ENCODE measurements at regions not wholly inside any gene's neighbourhood (a gene's known extent, or its start where the extent isn't known, plus 50 kb on each side); places are given as distances from the start of the nearest gene placed in this dataset.
A peak's percentile ranks its signal among the peaks of the same experiment; 100 is the strongest.

DNA sequence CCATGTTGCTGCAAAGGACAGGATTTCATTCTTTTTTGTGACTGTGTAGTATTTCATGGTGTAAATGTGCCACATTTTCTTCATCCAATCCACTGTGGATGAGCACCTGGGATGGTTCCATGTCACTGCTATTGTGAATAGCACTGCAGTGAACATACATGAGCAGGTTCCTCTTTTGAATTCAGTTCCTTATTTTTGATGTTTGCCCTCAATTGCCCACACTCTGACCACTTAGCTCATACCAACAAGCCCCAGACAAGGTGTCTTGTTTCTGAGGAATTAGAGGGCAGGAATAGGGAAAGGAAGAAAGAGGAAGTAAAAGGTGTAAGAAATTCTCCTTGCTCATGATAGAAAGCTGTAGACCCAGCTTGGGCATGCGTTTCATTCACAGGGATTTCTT, 244.2 kb upstream of the ZNF507 start:
- DNase-seq (ENCODE audit: low spot score) = no peak

DNA sequence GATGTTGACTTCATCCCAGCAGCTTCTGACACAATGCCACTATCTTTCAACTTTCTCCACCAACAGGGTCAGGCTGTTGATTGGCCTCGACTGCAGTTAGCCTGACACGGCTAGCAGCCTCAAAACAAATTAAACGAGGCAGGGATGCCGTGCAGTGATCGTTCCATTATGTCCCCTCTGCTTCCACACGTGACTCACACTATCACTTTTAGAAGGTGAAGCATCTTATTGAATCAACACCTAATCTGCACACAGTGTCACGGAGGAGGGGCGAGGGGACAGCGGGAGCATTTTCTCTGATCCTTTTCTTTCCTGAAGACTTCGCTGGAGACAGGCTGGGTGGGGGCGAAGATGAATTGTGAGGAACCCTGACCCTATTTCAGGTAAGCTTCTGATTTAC, 241.9 kb upstream of the ZNF507 start:
- DNase-seq (ENCODE audit: low spot score) = no peak

DNA sequence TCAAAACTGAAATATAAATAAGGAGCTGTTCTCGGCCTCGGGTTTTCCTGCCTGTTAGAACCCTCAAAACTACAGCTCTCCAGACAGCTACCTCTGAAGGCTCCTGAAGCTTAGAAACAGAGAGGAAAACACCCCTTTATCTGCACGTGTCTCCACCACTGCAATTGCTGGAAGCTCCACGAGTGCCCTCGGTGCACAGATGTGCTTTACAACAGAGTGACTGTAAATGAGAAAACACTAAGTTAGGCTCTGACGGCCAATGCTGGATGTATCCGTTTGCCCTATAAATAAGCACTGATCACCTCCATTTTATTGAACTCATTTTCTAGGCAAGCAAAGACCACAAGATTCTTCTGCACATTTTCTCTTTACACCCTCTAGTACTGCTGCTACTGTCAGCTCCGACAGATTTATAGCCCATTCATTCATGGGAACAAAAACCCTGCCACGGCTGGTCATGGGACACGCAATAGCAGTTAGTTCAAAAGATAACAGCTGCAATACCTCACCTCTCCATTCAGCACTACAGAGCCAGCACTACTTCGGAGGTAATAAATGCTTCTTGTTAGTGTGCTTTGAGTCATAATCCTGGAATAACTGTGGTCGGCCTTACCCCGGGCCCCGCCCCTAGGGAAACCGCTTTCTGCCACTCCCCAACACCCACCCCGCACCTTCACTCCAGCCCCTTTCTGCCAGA, 241.1 kb upstream of the ZNF507 start:
- DNase-seq (ENCODE audit: low spot score) = peak; percentile 52

DNA sequence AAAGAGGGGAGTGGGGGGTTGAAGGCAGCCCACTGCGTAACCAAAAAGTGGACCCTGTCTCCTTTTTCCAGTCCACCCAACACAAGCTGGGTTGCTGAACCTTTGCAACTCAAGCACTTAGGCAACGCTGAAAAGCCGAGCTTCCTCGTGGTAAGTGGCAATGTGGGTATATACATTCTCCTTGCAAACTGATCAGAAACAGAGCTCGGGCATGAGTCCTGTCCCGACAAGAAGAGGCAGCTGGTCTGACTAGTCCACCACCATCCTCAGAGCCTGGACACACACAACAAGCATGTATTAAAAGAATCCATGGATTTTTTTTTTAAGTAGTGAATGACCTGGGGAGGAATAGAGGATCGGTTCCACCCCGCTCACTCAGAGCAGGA, 240.6 kb upstream of the ZNF507 start:
- DNase-seq (ENCODE audit: low spot score) = peak; percentile 39

DNA sequence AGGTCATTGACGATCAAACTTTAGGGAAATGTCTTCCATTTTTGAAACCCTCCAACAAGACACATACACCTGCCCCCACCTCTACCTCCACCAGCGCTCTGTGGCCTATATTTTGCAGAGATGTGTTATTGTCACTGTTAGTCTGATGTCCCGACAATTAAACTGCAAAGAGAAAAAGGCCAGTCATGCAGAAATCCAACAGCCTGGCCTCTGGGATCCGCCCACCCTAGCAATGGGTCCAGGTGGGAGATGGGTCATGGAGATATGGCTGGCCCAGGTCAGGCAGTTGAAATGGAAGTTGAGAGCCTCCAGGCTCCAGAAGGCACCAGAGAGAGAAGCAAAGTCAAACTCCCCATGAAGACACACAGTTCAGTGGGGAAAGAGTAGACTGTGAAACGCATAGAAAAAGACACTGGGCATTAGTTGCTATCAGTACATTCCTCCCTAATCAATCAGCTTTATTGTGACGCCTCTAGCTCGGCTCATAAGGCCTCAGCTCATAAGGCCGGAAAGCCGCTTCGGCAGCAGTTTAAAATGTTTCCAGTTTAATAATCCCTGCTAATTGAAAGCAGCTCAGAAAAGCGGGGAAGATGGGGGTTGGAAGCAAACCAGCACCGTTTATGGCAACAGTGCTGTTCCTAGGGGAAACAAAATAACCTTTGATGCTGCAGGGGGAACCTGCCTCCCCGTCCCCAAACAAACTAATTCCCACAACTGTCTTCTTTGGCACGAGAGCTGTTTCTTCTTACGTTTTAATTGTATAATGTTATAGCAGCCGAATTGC, 239.7 kb upstream of the ZNF507 start:
- no peak for DNase-seq (ENCODE audit: low spot score)

DNA sequence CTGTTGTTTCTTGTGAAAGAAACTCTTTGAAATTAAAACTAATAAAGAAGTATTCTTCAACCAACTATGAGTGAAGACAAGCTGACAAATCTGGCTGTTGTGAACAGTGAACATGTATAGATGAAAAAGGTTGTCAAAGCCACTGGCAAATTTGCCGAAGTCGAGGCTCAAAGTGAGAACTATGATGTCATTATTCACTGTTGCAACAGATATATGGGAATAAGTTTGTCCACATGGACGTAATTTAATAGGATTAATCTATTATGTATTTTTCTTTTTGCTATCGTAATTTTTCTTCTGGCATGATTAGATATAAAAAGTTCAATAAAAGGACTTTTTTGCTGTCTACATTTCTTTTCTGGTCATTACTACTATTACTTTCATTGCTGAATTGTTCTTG, 223.2 kb upstream of the ZNF507 start:
- DNase-seq (ENCODE audit: low spot score) = no peak

DNA sequence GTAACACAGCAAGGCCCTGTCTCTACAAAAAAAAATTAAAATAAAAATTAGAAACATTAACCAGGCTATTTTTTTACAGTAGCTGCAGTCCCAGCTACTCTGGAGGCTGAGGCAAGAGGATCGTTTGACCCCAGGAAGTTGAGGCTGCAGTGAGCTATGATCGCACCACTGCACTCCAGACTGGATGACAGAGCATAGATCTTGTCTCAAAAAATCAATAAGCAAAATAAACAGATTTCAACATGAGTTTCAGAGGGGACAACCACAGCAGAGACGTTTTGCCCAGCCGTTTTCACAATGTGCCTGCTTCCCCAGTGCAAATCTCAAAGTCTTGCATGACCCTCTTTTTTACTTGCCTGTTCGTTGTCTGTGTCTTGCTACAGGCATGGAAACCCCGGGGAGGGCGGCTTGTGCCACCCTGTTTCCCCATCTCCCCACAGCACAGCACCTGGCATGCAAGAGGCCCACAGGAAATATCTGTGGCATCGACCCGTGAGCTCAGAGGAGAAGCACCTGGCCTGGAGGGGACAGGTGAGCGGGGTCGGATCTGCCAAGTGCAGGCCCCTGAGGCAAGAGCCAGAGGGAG, 222.0 kb upstream of the ZNF507 start:
- no peak for DNase-seq (ENCODE audit: low spot score)

DNA sequence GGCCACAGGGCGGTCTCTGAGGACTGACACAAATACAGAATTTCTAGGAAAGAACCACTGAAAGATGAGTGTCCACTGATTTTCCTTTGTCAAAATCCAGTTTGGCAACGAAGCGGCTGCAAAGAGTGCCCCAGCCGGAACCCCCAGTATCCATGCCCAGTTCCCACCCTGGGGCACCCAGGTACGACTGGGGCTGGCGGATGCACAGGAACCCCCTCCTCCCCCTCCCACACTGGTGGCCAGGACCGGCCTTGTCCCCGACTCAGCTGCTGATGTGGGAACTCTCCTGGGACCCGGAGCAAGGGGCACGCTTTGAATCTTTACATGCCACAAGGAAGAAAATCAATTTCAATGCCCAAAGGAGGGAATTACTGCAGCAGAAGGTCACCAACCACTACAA, 220.8 kb upstream of the ZNF507 start:
- DNase-seq (ENCODE audit: low spot score) = no peak

DNA sequence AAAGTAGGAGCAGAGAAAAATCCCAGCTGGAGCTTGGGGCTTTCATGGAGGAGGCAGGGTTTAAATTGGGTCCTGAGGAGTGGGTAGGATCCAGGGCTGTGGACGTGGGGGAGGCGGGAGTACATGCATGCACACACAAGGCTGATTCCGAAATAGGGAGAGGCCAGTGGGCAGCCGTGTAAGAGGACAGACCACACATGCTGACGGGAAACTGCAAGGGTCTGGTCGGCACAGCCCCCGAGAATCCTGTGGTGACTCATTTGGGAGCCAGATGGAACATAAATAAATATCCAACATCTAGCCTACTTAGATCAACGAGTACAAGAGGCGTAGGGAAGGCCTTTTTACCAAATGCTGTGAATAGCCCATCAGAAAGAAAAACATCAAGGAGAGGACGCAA, 216.3 kb upstream of the ZNF507 start:
- no peak for DNase-seq (ENCODE audit: low spot score)

DNA sequence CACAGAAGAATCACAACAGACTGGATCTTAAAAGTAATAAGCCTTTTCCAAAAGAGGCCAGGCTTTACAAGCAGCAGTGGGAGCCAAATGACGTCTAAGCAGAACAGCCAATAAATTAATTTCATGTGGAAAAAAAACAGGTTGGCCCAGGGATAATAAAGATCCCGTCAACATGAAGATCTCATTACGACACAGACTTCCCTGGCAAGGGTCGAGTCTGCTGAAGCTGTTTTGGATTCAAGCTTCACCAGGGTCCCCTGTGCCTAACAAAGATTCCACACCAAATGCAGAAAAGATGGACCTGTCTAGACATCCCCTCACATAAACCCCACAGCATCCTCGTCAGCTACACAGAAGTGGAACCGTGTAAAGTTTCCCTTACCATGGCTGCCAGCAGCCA, 215.1 kb upstream of the ZNF507 start:
- no peak for DNase-seq (ENCODE audit: low spot score)

DNA sequence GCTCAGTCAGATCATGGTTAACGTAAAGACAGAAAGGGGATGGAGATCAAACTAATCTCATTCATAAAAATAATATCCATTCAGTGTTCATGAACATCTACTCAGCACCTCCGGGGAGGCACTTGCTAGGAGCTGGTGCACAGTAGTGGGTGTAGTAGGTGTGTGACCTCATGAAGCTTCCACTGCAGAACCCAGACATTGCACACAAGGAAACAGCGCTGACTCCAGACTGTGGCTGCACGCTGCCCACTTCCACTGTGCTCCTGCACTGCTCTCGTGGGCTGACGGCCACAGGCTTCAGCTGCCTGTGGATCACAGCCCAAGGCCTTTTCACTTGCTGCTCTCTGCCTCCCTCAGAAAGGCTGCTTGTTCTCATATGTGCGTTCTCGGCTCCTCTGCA, 214.4 kb upstream of the ZNF507 start:
- no peak for DNase-seq (ENCODE audit: low spot score)

DNA sequence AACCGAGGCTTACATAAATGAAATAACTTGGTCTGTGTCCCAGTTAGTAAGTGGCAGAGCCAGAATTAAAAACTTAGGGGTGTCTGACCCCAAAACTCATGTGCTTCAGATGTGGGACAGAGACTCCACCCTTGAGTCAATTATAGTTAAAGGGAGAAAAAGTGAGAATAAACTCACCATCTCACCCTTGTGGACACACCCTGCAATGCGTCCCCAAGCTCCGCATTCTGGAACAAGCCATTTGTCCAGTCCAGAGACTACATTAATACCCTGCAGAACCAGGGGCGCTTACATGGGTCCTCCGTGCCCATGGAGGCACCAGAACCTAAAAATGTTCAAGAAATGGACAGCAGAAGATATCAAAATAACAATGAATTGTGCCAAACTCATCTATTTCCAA, 207.0 kb upstream of the ZNF507 start:
- no peak for DNase-seq (ENCODE audit: low spot score)

DNA sequence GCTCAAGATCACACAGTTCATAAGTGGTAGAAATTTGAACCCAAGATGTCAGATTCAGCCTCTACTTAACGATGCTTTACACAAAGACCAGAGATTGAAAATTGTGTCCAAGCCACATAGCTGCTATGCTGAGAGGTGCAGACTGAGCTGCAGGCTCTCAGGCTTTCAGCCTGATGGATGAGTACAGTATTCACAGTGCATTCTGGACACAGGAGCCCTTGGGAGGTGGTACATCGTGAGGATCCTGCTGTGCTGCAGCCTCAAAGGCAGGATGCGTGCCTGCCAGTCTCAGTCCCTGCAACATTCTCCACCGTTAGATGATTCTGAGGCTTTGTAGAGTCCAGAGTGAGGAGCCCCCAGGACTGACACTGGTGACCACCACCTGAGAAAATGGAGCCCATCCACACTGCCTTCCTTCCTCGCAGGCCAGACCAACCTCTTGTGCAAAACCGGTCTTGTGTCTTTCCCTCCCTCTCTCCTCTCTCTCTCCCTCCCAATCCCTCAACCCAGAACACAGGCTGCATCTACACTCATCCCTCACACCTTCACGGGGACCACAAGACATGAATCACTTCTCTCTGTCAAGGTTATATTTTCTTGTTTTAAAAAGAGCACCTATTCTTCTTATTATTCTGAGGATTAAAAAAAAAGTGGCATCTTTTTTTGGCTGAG, 203.4 kb upstream of the ZNF507 start:
- no peak for DNase-seq (ENCODE audit: low spot score)

DNA sequence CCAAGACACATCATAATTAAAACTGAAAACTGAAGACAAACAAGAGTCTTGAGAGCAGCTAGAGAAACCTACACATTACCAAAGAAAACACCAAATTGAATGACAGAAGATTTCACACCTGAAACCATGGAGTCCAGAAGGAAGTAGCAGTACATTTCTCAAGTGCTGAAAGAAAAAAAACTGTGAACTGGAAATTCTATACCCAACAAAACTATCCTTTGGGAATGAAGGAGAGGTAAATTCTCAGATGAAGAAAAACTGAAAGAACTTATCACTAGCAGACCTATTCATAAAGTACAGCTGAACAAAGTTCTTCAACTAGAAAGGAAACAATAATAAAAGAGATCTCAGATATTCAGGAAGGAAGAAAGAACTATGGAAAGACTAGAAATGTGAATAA, 198.7 kb upstream of the ZNF507 start:
- no peak for DNase-seq (ENCODE audit: low spot score)

DNA sequence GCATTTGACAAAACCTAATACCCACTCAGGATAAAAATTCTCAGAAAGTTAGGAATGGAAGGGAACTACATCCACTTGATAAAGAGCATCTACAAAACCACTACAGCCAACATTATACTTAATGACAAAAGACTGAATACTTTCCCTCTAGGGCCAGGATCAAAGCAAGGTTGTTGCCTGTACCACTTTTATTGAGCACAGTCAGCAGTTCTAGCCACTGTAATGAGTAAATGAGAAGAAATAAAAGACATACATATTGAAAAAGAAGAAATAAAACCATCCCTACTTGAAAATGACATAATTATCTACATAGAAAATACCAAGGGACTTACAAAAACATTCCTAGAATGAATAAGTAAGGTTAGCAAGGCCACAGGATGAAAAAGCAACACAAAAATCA, 194.8 kb upstream of the ZNF507 start:
- no peak for DNase-seq (ENCODE audit: low spot score)

DNA sequence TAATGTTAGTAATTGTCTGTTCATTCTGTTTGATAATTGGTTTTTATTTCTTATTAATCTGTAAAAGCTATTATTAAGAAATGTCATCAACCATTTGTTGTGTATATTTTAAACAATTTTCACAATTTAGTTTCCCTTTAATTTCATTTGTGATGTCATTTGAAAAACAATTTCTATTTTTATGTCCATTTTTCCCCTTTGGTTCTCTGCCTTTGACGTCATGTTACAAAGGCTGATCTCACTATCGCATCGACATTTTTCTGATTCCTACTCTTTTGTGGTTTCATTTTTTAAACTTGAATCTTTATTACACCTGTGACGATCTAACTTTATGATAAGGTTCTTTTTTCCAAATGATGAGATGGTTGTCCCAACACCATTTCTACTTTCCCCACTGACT, 191.0 kb upstream of the ZNF507 start:
- no peak for DNase-seq (ENCODE audit: low spot score)

DNA sequence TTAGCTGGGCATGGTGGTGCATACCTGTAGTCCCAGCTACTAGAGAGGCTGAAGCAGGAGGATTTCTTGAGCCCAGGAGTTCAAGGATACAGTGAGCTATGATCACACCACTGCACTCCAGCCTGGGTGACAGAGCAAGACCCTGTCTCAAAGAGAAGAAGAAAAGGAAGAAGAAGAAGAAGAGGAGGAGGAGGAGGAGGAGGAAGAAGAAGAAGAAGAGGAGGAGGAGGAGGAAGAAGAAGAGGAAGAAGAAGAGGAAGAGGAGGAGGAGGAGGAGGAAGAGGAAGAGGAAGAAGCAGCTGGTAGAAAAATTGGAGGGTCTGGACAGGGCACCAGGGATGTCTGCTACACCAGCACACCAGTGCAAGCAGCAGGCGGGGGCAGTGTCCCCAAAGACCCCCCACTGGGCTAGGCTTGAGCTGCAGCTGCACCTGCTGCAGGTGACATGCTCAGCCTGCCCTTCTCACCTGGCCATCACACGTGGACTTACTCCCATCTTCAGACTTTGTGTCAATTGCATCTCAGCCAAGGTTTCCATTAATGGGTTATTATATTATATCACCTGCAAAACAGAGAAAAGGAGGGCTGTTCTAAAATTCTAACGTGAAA, 180.9 kb upstream of the ZNF507 start:
- DNase-seq (ENCODE audit: low spot score) = no peak

DNA sequence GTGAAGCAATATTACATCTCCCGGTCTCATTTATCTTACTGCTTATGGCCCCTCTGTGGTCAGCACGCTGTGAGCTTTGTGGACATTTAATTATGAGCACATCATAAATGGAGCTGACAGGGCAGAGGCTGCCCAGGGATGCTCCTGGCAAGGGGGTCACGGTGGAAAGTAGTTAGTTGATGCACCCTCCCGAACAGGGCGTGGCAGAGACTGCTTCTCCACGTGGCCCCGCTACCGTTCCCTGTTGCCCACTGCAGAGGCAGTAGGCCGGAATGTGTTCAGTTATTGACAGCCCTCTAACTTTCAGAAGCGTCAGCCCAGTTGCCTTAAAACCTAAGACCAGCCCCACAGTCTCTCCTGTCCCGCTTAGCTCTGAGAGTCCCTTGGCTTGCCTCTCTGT, 180.3 kb upstream of the ZNF507 start:
- no peak for DNase-seq (ENCODE audit: low spot score)

DNA sequence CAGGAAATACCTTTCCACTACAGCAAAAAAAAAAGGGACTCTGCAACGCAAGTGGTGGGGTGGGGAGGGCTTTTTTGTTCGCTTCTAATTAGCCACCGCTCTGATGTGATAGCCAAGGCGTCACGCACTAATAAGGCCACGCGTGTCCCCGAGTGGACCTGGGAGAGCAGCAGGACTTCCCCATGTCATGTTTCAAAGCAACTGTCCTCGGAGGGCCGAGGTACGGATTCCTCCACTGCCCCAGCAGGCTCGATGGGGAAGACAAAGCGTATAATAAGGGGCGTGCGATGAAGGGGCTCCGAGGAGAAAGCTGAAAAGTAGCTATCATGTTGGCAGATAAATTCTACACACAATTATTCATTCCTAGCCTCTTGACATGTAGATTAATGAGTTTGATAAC, 179.7 kb upstream of the ZNF507 start:
- no peak for DNase-seq (ENCODE audit: low spot score)

DNA sequence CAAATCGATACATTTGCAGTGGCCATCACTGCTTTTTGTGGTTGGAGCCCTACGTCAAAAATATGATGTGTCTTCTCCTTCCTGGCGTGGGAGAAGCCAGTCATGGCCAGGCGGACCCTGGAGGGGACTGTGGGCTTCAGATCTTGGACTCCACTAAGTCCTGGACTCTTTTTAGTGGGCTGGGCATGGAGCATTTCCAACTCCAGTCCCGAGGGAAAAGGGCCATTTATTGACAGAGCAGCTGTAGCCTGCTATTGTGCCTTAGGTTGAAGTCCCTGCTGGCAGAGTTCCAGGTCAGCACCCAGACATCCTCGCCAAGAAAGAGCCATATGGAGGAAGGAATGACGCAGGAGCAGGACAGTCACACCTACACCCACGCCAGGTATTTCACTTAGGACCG, 179.2 kb upstream of the ZNF507 start:
- DNase-seq (ENCODE audit: low spot score) = no peak

DNA sequence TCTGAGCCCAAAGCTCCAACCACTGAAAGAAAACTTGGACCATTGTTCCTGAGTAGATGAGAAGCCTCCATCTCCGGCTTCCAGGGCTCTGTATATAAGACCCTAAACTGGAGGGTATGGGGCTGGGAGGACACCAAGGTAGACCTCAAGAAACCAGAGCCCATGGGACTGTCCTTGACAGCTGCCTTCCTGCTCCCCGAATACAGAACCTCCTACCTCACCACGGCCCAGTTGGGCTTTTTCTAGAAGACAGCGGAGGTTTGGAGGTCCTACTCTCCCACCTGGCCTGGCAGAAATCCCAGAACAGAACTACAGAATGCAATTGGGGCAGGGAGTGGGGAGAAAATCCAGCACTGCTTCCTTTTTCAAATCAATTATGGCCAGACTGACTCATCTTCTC, 177.3 kb upstream of the ZNF507 start:
- DNase-seq (ENCODE audit: low spot score) = no peak

DNA sequence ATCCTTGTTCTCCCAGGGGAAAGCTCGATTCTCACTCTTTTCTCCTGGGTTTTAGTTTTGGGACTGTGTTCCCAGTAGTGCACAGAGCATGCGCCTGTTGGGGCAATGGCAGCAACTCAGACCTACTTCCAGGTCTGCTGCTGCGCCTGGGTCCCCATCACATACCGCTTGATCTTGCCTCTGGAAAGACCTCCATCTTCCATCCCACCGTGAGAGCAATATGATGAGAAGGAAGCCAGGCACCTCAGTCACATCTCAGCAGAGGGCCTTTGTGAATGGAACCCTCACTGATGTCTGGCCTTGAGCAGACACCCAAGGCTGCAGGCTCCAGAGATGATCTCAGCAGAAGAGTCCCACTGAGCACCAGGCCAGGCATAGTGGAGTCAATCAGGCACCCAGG, 176.8 kb upstream of the ZNF507 start:
- no peak for DNase-seq (ENCODE audit: low spot score)

All from ureter (tissue), 1 donor.